MM.1S (cell line): ENCODE measurements at regions not wholly inside any gene's neighbourhood (a gene's known extent, or its start where the extent isn't known, plus 50 kb on each side); places are given as distances from the start of the nearest gene placed in this dataset.
"Not testable (repeated sequence)": the region's sequence is repeated elsewhere in the genome, so short reads cannot be mapped to it uniquely, and the experiment has no call there.

ENCODE experiments used
- DNase-seq: peaks from one replicate; pipeline ENCODE4 v3.0.0-alpha.2; 2015
- H2AFZ ChIP-seq: fragments of 300-600 bp; sonication (generic); 2 replicates; pipeline ENCODE4 v1.6.0; 2016; ENCODE audit warnings: antibody characterized with exemption, low read length
- H3F3A ChIP-seq: fragments of 300-600 bp; sonication (generic); 2 replicates; pipeline ENCODE4 v1.6.1; 2016; ENCODE audit warnings: mild to moderate bottlenecking, antibody characterized with exemption, low read length, moderate library complexity, mixed read lengths; ENCODE audit not compliant: insufficient read depth
- H3K27ac ChIP-seq: fragments of 300-600 bp; sonication (generic); 2 replicates; pipeline ENCODE4 v1.5.1; 2016; ENCODE audit warnings: mild to moderate bottlenecking, low read length
- H3K27me3 ChIP-seq: fragments of 300-600 bp; sonication (generic); replicated peaks from 2 replicates; pipeline ENCODE4 v1.6.0; 2016; ENCODE audit warnings: low read length; ENCODE audit not compliant: insufficient read depth
- H3K36me3 ChIP-seq: fragments of 300-600 bp; sonication (generic); replicated peaks from 2 replicates; pipeline ENCODE4 v1.6.1; 2016; ENCODE audit warnings: mild to moderate bottlenecking, low read length, mixed read lengths; ENCODE audit not compliant: insufficient read depth
- H3K4me1 ChIP-seq: fragments of 300-600 bp; sonication (generic); 2 replicates; pipeline ENCODE4 v1.6.1; 2016; ENCODE audit warnings: low read length, mixed read lengths
- H3K4me2 ChIP-seq: fragments of 300-600 bp; sonication (generic); 2 replicates; pipeline ENCODE4 v1.6.0; 2016; ENCODE audit warnings: low read depth, low read length
- H3K4me3 ChIP-seq: fragments of 300-600 bp; sonication (generic); 2 replicates; pipeline ENCODE4 v1.5.1; 2016; ENCODE audit warnings: low read length, mixed read lengths
- H3K79me2 ChIP-seq: fragments of 300-600 bp; sonication (generic); 2 replicates; pipeline ENCODE4 v1.6.1; 2016; ENCODE audit warnings: mixed run types, low read length, mixed read lengths
- H3K9ac ChIP-seq: fragments of 300-600 bp; sonication (generic); 2 replicates; pipeline ENCODE4 v1.6.1; 2016; ENCODE audit warnings: low read length, mixed read lengths
- H3K9me2 ChIP-seq: fragments of 300-600 bp; sonication (generic); replicated peaks from 2 replicates; pipeline ENCODE4 v1.6.1; 2016; ENCODE audit warnings: mild to moderate bottlenecking, low read length, mixed read lengths; ENCODE audit not compliant: insufficient read depth
- H3K9me3 ChIP-seq: fragments of 300-600 bp; sonication (generic); replicated peaks from 2 replicates; pipeline ENCODE4 v1.6.1; 2016; ENCODE audit warnings: mild to moderate bottlenecking, low read length, mixed read lengths; ENCODE audit not compliant: insufficient read depth
- H4K20me1 ChIP-seq: fragments of 300-600 bp; sonication (generic); 2 replicates; pipeline ENCODE4 v1.6.1; 2016; ENCODE audit warnings: mild to moderate bottlenecking, low read length, moderate library complexity, mixed read lengths; ENCODE audit not compliant: insufficient read depth
- CTCF ChIP-seq: fragments of 300-600 bp; sonication (generic); IDR thresholded peaks from 2 replicates; pipeline ENCODE4 v1.5.1; 2016; ENCODE audit warnings: antibody characterized with exemption, low read length, mixed read lengths
- EZH2 ChIP-seq: fragments of 300-600 bp; sonication (generic); optimal IDR thresholded peaks from 2 replicates; pipeline ENCODE3; 2017; ENCODE audit warnings: low read depth, mild to moderate bottlenecking, antibody characterized with exemption, low read length, mixed read lengths
- EZH2phosphoT487 ChIP-seq: fragments of 300-600 bp; sonication (generic); IDR thresholded peaks from 2 replicates; pipeline ENCODE4 v1.6.1; 2018; ENCODE audit warnings: antibody characterized with exemption, low read length

- no peak for TF ChIP-seq EZH2phosphoT487
- H3F3A ChIP-seq = no peaks in the 10 kb centered on the region
- H3K9me3 ChIP-seq = no peaks in the 10 kb centered on the region
These were observed 217.6 kb upstream of the DMRTA1 start for GRCh38 chr9:22229069-22229468.

GRCh38 chr9:22231309-22231708, 215.3 kb upstream of the DMRTA1 start:
- not testable (repeated sequence) for H3K4me1 ChIP-seq, H3K9ac ChIP-seq, H3K9me2 ChIP-seq, H3K27me3 ChIP-seq, H3F3A ChIP-seq, H2AFZ ChIP-seq, H3K79me2 ChIP-seq, H3K4me2 ChIP-seq, H3K36me3 ChIP-seq, H3K4me3 ChIP-seq, H3K9me3 ChIP-seq, H4K20me1 ChIP-seq, DNase-seq, H3K27ac ChIP-seq

More at GRCh38 chr9:22229069-22229468, 217.6 kb upstream of the DMRTA1 start:
- no peak for DNase-seq
- H3K4me1 ChIP-seq = no peaks in the 10 kb centered on the region
- no peaks in the 10 kb centered on the region for H3K9me2 ChIP-seq
- no peak overlapping the region for H3K9ac ChIP-seq
- H3K36me3 ChIP-seq = no peaks in the 10 kb centered on the region
- H3K79me2 ChIP-seq = no peaks in the 10 kb centered on the region
- H3K4me2 ChIP-seq = no peak overlapping the region
- no peaks in the 10 kb centered on the region for H4K20me1 ChIP-seq
- H3K27me3 ChIP-seq = no peaks in the 10 kb centered on the region
- no peak overlapping the region for H3K4me3 ChIP-seq
- no peak overlapping the region for H2AFZ ChIP-seq
- no peak overlapping the region for H3K27ac ChIP-seq

DNA sequence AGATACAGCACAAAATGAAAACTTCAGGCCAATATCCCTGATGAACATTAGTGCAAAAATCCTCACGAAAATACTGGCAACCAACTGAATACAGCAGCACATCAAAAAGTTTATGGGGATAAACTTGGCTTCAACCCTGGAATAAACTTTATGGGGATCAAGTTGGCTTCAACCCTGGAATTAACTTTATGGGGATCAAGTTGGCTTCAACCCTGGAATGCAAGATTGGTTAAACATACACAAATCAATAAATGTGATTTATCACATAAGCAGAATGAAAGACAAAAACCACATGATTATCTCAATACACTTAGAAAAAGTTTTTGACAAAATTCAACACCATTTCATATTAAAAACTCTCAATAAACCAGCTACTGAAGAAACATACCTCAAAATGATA, 213.7 kb upstream of the DMRTA1 start:
- no peaks in the 10 kb centered on the region for H3K79me2 ChIP-seq
- H3K36me3 ChIP-seq = no peaks in the 10 kb centered on the region
- H3K4me1 ChIP-seq = peaks cover 7% of the 10 kb centered on the region
- H3K4me3 ChIP-seq = no peak overlapping the region
- H3K9me2 ChIP-seq = no peaks in the 10 kb centered on the region
- no peak overlapping the region for H3K4me2 ChIP-seq
- TF ChIP-seq CTCF = no peak
- no peak for DNase-seq
- no peaks in the 10 kb centered on the region for H3K9me3 ChIP-seq
- no peak overlapping the region for H3K27ac ChIP-seq
- no peaks in the 10 kb centered on the region for H4K20me1 ChIP-seq
- H2AFZ ChIP-seq = no peak overlapping the region
- H3K9ac ChIP-seq = no peak overlapping the region
- no peaks in the 10 kb centered on the region for H3K27me3 ChIP-seq
- H3F3A ChIP-seq = peaks cover 3% of the 10 kb centered on the region; the same call in 1 of the 2 replicates

- peaks cover 42% of the 10 kb centered on the region for H3F3A ChIP-seq
- H3K4me1 ChIP-seq = peaks cover 49% of the 10 kb centered on the region
- H3K27ac ChIP-seq = peak overlapping the region; percentile 96; the same call in 1 of the 2 replicates
- no peaks in the 10 kb centered on the region for H3K27me3 ChIP-seq
- H3K4me2 ChIP-seq = peak overlapping the region; percentile 59
- H3K4me3 ChIP-seq = peak overlapping the region; percentile 10; the same call in 1 of the 2 replicates
- DNase-seq = peak; percentile 13
- H3K79me2 ChIP-seq = no peaks in the 10 kb centered on the region
- no peaks in the 10 kb centered on the region for H3K36me3 ChIP-seq
- peak overlapping the region; percentile 69 for H2AFZ ChIP-seq
- no peaks in the 10 kb centered on the region for H4K20me1 ChIP-seq
- TF ChIP-seq EZH2phosphoT487 = no peak
- no peak for TF ChIP-seq CTCF
- TF ChIP-seq EZH2 = no peak
- H3K9me3 ChIP-seq = no peaks in the 10 kb centered on the region
- H3K9ac ChIP-seq = peak overlapping the region; percentile 53; the same call in 1 of the 2 replicates
- H3K9me2 ChIP-seq = no peaks in the 10 kb centered on the region
These were observed 208.9 kb upstream of the DMRTA1 start for GRCh38 chr9:22237497-22238363.
